Muscle layer of colon (tissue), 2 donors: ENCODE measurements at regions not wholly inside any gene's neighbourhood (a gene's known extent, or its start where the extent isn't known, plus 50 kb on each side); places are given as distances from the start of the nearest gene placed in this dataset.

Source experiments
- H3K27ac ChIP-seq: one replicate; pipeline ENCODE4 v1.7.0; 2013; ENCODE audit warnings: low read depth, mild to moderate bottlenecking, low read length, moderate library complexity
- H3K27me3 ChIP-seq, 2 donors: one replicate each; pipeline ENCODE4 v1.7.0; 2013; ENCODE audit warnings: low read length in 2 of 2, mild to moderate bottlenecking in 2 of 2; ENCODE audit not compliant: insufficient read depth in 2 of 2, control insufficient read depth in 1 of 2
- H3K36me3 ChIP-seq: one replicate; pipeline ENCODE4 v1.7.0; 2013; ENCODE audit warnings: mild to moderate bottlenecking, low read length; ENCODE audit not compliant: insufficient read depth
- H3K4me1 ChIP-seq: one replicate; pipeline ENCODE4 v1.7.0; 2013; ENCODE audit warnings: mild to moderate bottlenecking, low read length; ENCODE audit not compliant: insufficient read depth
- H3K4me3 ChIP-seq, 2 donors: one replicate each; pipeline ENCODE4 v1.7.0; 2013; ENCODE audit warnings: low read length in 2 of 2, low read depth in 1 of 2, mild to moderate bottlenecking in 1 of 2, moderate library complexity in 1 of 2
- H3K9ac ChIP-seq: one replicate; pipeline ENCODE4 v1.7.0; 2013; ENCODE audit warnings: low read length
- H3K9me3 ChIP-seq: one replicate; pipeline ENCODE4 v1.7.0; 2013; ENCODE audit warnings: mild to moderate bottlenecking, low read length
- donor health status: abdominal sarcoma.
- donor health status: Adenocarcinoma of cecum.

DNA sequence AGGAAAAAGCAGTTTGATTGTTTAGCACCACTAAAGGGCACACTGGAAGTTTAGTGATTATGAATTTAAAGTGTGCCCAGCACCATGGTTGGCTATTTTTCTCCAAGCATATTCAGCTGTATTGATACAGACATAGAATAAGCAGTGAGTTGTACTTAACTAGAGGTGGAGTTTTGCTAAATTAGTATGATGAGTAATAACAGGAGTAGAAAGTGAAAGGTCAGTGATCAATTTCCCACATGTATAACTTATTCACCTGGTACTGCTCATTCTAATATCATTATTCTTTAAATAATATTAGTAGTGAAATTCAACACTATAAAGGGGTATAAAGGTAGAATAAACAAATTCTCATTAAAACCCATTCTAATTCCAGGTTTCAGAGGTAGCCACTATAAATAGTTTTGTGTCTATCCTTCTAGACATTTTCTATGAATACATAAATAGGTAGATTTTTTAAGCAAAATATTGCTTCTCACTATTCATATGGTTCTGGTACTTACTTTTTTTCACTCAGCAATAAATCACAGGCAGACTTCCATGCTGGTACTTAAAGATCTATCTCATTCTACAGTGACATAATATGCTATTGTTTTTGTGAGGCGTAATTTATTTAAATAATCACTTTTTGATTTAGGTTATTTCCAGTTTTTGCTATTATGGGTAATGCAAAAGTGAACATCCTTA, 732.9 kb downstream of the VGLL3 start:
- H3K4me3 ChIP-seq: no peak overlapping the region
- no peaks in the 10 kb centered on the region for H3K9me3 ChIP-seq
- H3K9ac ChIP-seq: no peak overlapping the region
- H3K27me3 ChIP-seq: no peaks in the 10 kb centered on the region
- H3K27ac ChIP-seq: no peak overlapping the region
- no peaks in the 10 kb centered on the region for H3K36me3 ChIP-seq
- H3K4me1 ChIP-seq: no peaks in the 10 kb centered on the region

DNA sequence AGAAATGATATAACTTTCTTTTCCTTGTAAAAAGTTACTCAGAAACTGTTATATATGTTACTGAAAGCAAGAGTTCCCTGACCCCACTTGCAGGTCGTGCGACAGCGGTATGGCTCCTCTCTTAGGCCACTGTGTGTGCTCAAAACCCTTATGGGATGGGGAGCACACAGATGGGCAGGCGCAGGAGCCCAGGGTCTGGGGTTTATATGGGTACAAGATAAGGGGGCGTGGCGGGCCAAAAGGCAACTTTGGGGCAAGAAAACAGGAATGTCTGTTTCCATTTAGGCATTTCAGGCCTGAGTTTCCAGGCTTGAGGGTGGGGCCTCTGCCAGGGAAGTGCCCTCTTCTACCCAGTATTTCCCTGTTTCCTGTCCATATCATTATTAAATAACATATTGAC, 736.5 kb downstream of the VGLL3 start:
- H3K27me3 ChIP-seq: no peaks in the 10 kb centered on the region

DNA sequence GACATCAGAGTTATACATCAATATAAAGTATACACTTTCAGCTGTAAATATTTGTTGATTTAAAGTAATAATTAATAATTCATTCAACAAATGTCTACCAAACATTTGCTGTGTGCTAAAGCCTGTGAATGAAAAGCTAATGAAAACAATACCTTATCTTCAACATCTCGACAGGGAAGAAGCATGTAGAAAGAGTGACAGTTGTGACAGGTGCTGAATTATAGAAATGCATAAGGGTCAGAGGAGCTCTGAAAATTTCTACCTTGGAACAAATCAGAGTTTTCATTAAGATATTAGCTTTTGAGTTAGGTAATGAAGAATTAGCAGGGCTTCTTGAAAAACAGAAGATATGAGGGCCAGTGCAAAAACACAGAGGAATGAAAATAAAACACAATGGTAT, 739.2 kb downstream of the VGLL3 start:
- H3K27ac ChIP-seq: no peak overlapping the region
- H3K9me3 ChIP-seq: no peaks in the 10 kb centered on the region
- no peak overlapping the region for H3K4me3 ChIP-seq
- H3K27me3 ChIP-seq: no peaks in the 10 kb centered on the region
- no peak overlapping the region for H3K9ac ChIP-seq
- no peaks in the 10 kb centered on the region for H3K36me3 ChIP-seq
- H3K4me1 ChIP-seq: no peaks in the 10 kb centered on the region

More for the DNA sequence above, 736.5 kb downstream of the VGLL3 start:
- Histone ChIP-seq H3K9me3 (no peaks in the 10 kb centered on the region), H3K36me3 (no peaks in the 10 kb centered on the region), H3K4me1 (no peaks in the 10 kb centered on the region), H3K27ac (no peak overlapping the region), H3K4me3 (no peak overlapping the region), H3K9ac (no peak overlapping the region)

DNA sequence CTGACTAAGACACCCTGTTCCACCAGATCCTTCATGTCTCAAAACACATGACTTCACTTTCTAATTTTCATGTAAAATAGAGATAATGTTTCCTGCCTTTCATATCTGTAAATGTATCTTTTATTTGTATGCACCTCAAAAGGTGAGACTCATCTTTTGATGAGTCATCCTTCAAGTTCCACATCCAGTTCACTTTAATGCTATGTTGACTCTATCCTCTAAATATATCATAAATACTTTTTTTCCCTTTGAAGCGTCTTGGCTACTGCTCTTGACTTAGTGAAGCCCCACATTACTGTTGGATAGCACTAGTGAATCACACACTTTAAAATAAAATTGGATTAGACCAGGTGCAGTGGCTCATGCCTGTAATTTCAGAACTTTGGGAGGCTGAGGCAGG, 741.1 kb downstream of the VGLL3 start:
- H3K9ac ChIP-seq: no peak overlapping the region
- H3K27me3 ChIP-seq: no peaks in the 10 kb centered on the region
- no peaks in the 10 kb centered on the region for H3K4me1 ChIP-seq
- no peak overlapping the region for H3K4me3 ChIP-seq
- H3K36me3 ChIP-seq: no peaks in the 10 kb centered on the region
- H3K27ac ChIP-seq: no peak overlapping the region
- no peaks in the 10 kb centered on the region for H3K9me3 ChIP-seq

DNA sequence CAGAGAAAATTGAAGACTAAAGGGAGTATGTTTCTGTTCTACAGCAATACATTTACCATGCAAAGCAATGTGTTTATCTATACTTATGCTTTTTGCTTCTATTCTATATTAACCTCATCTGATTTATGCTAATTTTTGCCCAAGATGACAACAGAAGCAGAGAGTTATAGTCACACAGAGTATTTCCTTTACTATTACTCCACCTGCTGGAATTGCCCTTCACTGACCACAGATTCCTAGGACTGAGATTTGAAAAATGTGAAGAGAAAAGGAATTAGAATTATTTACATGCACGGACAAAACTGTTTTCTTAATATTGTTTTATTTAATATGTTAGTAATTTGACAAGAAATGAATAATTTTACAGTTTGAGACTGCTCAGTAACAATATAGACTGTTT, 745.6 kb downstream of the VGLL3 start:
- Histone ChIP-seq H3K27me3 (no peaks in the 10 kb centered on the region), H3K9ac (no peak overlapping the region), H3K36me3 (no peaks in the 10 kb centered on the region), H3K4me3 (no peak overlapping the region), H3K9me3 (no peaks in the 10 kb centered on the region), H3K27ac (no peak overlapping the region), H3K4me1 (peaks cover 6% of the 10 kb centered on the region)

DNA sequence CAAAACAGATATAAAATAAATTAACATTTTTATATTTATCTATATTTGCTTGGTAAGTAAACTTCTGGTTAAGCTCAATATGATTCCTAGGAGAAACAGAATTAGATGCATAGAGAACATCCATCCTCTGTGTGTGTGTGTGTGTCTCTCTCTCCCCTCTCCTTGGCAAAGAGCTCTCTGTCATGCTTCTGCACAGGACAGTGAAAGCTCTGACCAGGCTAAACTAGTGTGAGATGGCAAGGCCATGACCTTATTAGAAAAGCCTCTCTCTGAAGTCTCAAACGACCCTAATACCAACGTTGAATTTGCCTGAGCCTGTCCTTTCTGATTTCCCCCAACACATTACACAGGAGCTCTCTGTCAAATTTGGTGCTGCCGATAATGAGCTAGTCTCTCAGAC, 746.0 kb downstream of the VGLL3 start:
- Histone ChIP-seq H3K4me1 (peaks cover 6% of the 10 kb centered on the region), H3K9me3 (no peaks in the 10 kb centered on the region), H3K27me3 (no peaks in the 10 kb centered on the region), H3K27ac (no peak overlapping the region), H3K36me3 (no peaks in the 10 kb centered on the region), H3K4me3 (no peak overlapping the region), H3K9ac (no peak overlapping the region)

DNA sequence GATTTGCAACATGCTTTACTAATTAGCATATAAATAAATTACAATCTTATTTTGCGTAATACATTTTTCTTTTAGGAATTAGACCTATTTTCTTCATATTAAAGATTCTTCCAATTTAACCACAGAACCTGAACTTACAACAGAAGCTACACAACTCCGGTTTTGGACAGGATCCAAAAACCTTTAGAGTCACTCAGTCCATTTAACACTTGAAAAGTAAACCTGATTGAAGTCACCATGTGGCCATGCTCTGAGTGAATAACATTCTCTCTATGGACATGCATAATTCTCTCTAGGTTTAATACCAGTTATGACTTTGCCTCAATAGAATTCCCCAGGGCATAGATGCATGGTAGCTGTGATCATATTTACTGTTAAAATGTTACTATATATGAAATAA, 751.0 kb downstream of the VGLL3 start:
- Histone ChIP-seq H3K9me3 (no peaks in the 10 kb centered on the region), H3K9ac (no peak overlapping the region), H3K36me3 (no peaks in the 10 kb centered on the region), H3K4me3 (no peak overlapping the region), H3K27me3 (no peaks in the 10 kb centered on the region), H3K27ac (no peak overlapping the region), H3K4me1 (peaks cover 6% of the 10 kb centered on the region)

DNA sequence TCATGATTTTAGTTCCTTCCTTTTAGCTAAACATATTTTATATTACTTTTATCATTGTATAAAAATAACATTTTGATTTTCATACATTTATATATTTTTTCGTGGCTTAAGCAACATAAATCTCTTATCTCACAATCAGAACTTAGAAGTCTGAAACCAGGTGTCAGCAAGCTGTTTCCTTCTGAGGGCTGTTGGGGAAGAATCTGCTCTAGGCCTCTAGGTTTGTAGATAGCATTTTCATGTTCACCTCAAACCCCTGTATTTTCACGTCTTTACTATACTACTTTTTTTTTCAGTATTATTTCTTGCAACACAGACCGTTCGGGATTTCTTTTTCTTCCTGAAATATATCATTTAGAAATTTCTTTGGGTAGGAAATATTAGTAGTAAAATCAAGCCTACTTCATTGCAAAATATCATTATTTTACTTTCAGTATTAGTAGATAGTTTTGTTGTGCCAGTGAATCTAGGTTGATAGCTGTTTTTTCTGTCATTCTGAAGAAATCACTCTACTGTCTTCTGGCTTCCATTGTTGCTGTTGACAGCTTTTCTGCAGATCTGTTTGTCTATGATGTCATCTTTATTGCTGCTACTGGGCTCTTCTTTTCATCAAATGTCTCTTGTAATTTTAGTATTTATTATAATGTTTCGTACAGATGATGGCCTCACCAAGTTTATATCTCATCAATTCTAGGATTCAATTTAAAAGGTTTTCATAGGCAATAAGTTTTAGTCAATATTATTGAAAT, 756.3 kb downstream of the VGLL3 start:
- Histone ChIP-seq H3K27ac (no peak overlapping the region), H3K9ac (no peak overlapping the region), H3K36me3 (no peaks in the 10 kb centered on the region), H3K27me3 (no peaks in the 10 kb centered on the region), H3K9me3 (no peaks in the 10 kb centered on the region), H3K4me1 (no peaks in the 10 kb centered on the region), H3K4me3 (no peak overlapping the region)

DNA sequence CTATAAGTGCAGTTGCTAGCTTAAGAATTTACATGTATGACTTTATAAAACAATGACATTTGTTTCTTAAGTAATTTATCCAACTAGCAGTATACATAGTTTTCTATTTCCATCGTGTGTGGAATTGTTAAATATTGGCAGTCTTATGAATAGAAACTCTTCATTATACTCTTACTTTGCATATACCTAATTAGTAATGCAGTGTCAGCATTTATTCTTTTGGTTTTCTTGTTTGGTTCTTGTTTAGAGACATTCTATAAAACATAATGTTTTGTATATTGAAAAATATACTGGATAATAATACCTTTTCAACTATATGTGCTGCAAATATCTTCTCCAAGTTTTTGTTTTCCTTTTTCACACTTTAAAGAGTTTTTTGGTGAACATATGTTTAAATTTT, 760.2 kb downstream of the VGLL3 start:
- Histone ChIP-seq H3K9me3 (no peaks in the 10 kb centered on the region), H3K27ac (no peak overlapping the region), H3K27me3 (no peaks in the 10 kb centered on the region), H3K36me3 (no peaks in the 10 kb centered on the region), H3K9ac (no peak overlapping the region), H3K4me1 (no peaks in the 10 kb centered on the region), H3K4me3 (no peak overlapping the region)

DNA sequence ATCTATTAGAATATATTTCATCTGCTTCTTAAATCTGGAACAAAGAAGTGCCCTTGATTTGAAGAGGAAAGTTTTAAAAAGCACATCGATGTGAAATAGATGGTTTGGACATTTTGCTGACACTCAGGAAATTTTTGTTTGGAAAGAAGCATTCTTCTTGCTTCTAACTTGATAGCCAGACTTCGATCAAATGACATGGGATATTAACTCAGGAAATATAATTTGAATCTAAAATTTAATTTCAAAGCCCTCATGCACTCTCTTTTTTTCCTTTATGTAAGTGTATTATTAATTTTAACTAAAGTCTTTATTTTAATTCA, 761.2 kb downstream of the VGLL3 start:
- Histone ChIP-seq H3K9me3 (no peaks in the 10 kb centered on the region), H3K27ac (no peak overlapping the region), H3K4me3 (no peak overlapping the region), H3K4me1 (no peaks in the 10 kb centered on the region), H3K27me3 (no peaks in the 10 kb centered on the region), H3K9ac (no peak overlapping the region), H3K36me3 (no peaks in the 10 kb centered on the region)

DNA sequence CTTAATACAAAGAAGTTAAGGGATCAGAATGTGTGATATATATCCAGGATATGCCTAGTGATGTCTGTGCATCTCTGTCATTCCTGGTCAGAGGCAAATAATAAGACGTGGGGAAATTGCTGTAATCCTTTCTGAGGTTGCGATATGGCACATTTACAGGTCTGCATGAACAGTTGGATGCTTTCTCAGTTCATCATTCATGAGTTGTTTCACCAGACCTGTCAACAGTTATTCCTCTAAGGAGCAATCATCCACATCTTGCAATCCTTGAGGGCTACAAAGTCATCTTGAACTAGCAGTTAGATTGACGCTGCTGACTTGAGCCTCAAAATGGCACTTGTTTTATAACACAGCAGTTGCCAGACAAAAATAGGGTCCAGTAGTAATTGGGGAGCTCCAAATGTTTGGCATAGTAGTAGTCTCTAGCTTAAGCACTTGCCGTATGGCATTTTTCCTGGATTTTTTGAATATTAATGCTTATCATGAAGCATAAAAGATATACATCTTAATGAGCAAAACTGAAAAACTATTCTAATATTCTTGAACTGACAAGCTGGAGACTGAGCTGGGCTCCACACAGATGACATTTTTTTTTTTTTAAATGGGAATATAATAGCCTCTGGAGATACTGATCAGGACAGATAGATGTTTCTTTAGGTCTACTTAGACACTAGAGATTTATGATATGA, 761.7 kb downstream of the VGLL3 start:
- no peaks in the 10 kb centered on the region for H3K9me3 ChIP-seq
- no peaks in the 10 kb centered on the region for H3K4me1 ChIP-seq
- H3K27me3 ChIP-seq: no peaks in the 10 kb centered on the region

More for the DNA sequence above, 761.7 kb downstream of the VGLL3 start:
- H3K27ac ChIP-seq: no peak overlapping the region
- no peak overlapping the region for H3K9ac ChIP-seq
- no peak overlapping the region for H3K4me3 ChIP-seq
- no peaks in the 10 kb centered on the region for H3K36me3 ChIP-seq
